ENCODE measurements at regions not wholly inside any gene's neighbourhood (a gene's known extent, or its start where the extent isn't known, plus 50 kb on each side); places are given as distances from the start of the nearest gene placed in this dataset.

GRCh38 chr6:91487696-91488392 is 901.0 kb upstream of the MAP3K7 start:
- DNase-seq = no peak

GRCh38 chr6:91486200-91486599 is 899.3 kb upstream of the MAP3K7 start:
- DNase-seq = no peak

GRCh38 chr6:91485047-91485446 is 898.2 kb upstream of the MAP3K7 start:
- DNase-seq = no peak

- no peak for DNase-seq
These were observed 896.7 kb upstream of the MAP3K7 start for GRCh38 chr6:91483415-91484105.

- DNase-seq = no peak
These were observed 895.6 kb upstream of the MAP3K7 start for GRCh38 chr6:91482498-91482897.

- DNase-seq = no peak
These were observed 893.5 kb upstream of the MAP3K7 start for GRCh38 chr6:91480402-91480801.

- no peak for DNase-seq
These were observed 890.8 kb upstream of the MAP3K7 start for GRCh38 chr6:91477688-91478087.

GRCh38 chr6:91476000-91476399 is 889.1 kb upstream of the MAP3K7 start:
- no peak for DNase-seq

GRCh38 chr6:91465393-91465792 is 878.5 kb upstream of the MAP3K7 start:
- DNase-seq = no peak

- no peak for DNase-seq
These were observed 877.8 kb upstream of the MAP3K7 start for GRCh38 chr6:91464718-91465117.

GRCh38 chr6:91464201-91464600 is 877.3 kb upstream of the MAP3K7 start:
- DNase-seq = no peak

GRCh38 chr6:91462241-91462640 is 875.4 kb upstream of the MAP3K7 start:
- no peak for DNase-seq

GRCh38 chr6:91453224-91453878 is 866.5 kb upstream of the MAP3K7 start:
- DNase-seq = no peak

- DNase-seq = no peak
These were observed 862.7 kb upstream of the MAP3K7 start for GRCh38 chr6:91449539-91449938.

GRCh38 chr6:91447530-91448254 is 860.8 kb upstream of the MAP3K7 start:
- no peak for DNase-seq

- no peak for DNase-seq
These were observed 860.2 kb upstream of the MAP3K7 start for GRCh38 chr6:91447081-91447480.

GRCh38 chr6:91443405-91443804 is 856.5 kb upstream of the MAP3K7 start:
- no peak for DNase-seq

- no peak for DNase-seq
These were observed 855.5 kb upstream of the MAP3K7 start for GRCh38 chr6:91442342-91442741.

- no peak for DNase-seq
These were observed 851.7 kb upstream of the MAP3K7 start for GRCh38 chr6:91438570-91438969.

- no peak for DNase-seq
These were observed 850.5 kb upstream of the MAP3K7 start for GRCh38 chr6:91437315-91437729.

GRCh38 chr6:91436448-91436847 is 849.6 kb upstream of the MAP3K7 start:
- no peak for DNase-seq

GRCh38 chr6:91435630-91436029 is 848.8 kb upstream of the MAP3K7 start:
- DNase-seq = no peak

GRCh38 chr6:91434576-91434975 is 847.7 kb upstream of the MAP3K7 start:
- DNase-seq = no peak

Data from activated naive CD4-positive, alpha-beta T cell treated with anti-CD3 and anti-CD28 coated beads, Interleukin-2, amount 50 U/mL, for 16 hours (primary cell).